ENCODE measurements at regions not wholly inside any gene's neighbourhood (a gene's known extent, or its start where the extent isn't known, plus 50 kb on each side); places are given as distances from the start of the nearest gene placed in this dataset.

GRCh38 chr13:63567031-63567430, 2151.4 kb upstream of the PCDH20 start:
- no peaks in the 10 kb centered on the region for H3K4me1 ChIP-seq
- no peak overlapping the region for H3K4me3 ChIP-seq
- no peaks in the 10 kb centered on the region for H3K27me3 ChIP-seq
- FAIRE-seq (no peak), ATAC-seq (no peak), DNase-seq (no peak)
- WGBS, 2 donors: 90 to 92% methylated on average over 1 of the region's 1 CpG
- TF ChIP-seq CTCF (IDR thresholded peaks at IDR 0.05): no peak
- H3K9me3 ChIP-seq: no peaks in the 10 kb centered on the region
- H3K36me3 ChIP-seq: no peaks in the 10 kb centered on the region
- no peak overlapping the region for H3K27ac ChIP-seq
- intact Hi-C loops (cut with DNase I): no loop called here

- H3K4me1 ChIP-seq: no peaks in the 10 kb centered on the region
- FAIRE-seq: no peak
These were observed 2138.5 kb upstream of the PCDH20 start for GRCh38 chr13:63554157-63554556.

GRCh38 chr13:63551731-63552130, 2136.1 kb upstream of the PCDH20 start:
- 82% methylated on average over 3 of the region's 3 CpGs for WGBS, 2 donors
- no peak for ATAC-seq
- no peaks in the 10 kb centered on the region for H3K4me1 ChIP-seq
- no peak for DNase-seq
- no peak overlapping the region for H3K27ac ChIP-seq
- H3K36me3 ChIP-seq: no peaks in the 10 kb centered on the region
- H3K9me3 ChIP-seq: no peaks in the 10 kb centered on the region
- no peak overlapping the region for H3K4me3 ChIP-seq
- TF ChIP-seq CTCF (IDR thresholded peaks at IDR 0.05): no peak
- no peaks in the 10 kb centered on the region for H3K27me3 ChIP-seq
- intact Hi-C loops (cut with DNase I): no loop called here
- no peak for FAIRE-seq

More at GRCh38 chr13:63554157-63554556, 2138.5 kb upstream of the PCDH20 start:
- no peak overlapping the region for H3K4me3 ChIP-seq
- no peak overlapping the region for H3K27ac ChIP-seq
- ATAC-seq (no peak), DNase-seq (no peak)
- WGBS, 2 donors: 81 to 85% methylated on average over 1 of the region's 1 CpG
- no peaks in the 10 kb centered on the region for H3K36me3 ChIP-seq
- no peak for TF ChIP-seq CTCF (IDR thresholded peaks at IDR 0.05)
- intact Hi-C loops (cut with DNase I): no loop called here
- no peaks in the 10 kb centered on the region for H3K27me3 ChIP-seq
- H3K9me3 ChIP-seq: no peaks in the 10 kb centered on the region

GRCh38 chr13:63546524-63546923, 2130.9 kb upstream of the PCDH20 start:
- ATAC-seq: no peak

GRCh38 chr13:63542770-63543169, 2127.1 kb upstream of the PCDH20 start:
- WGBS, 2 donors: 60 to 75% methylated on average over 1 of the region's 1 CpG
- intact Hi-C loops (cut with DNase I): no loop called here
- FAIRE-seq (no peak), DNase-seq (no peak), ATAC-seq (no peak)
- no peak for TF ChIP-seq CTCF (IDR thresholded peaks at IDR 0.05)
- H3K4me3 ChIP-seq: no peak overlapping the region
- no peaks in the 10 kb centered on the region for H3K9me3 ChIP-seq
- H3K36me3 ChIP-seq: no peaks in the 10 kb centered on the region
- H3K4me1 ChIP-seq: no peaks in the 10 kb centered on the region
- H3K27me3 ChIP-seq: no peaks in the 10 kb centered on the region
- H3K27ac ChIP-seq: no peak overlapping the region

More at GRCh38 chr13:63546524-63546923, 2130.9 kb upstream of the PCDH20 start:
- WGBS, 2 donors: 53 to 56% methylated on average over 2 of the region's 2 CpGs
- Histone ChIP-seq H3K9me3 (no peaks in the 10 kb centered on the region), H3K4me3 (no peak overlapping the region), H3K27me3 (no peaks in the 10 kb centered on the region), H3K27ac (no peak overlapping the region), H3K4me1 (no peaks in the 10 kb centered on the region), H3K36me3 (no peaks in the 10 kb centered on the region)
- TF ChIP-seq CTCF (IDR thresholded peaks at IDR 0.05): no peak
- intact Hi-C loops (cut with DNase I): no loop called here
- FAIRE-seq: no peak
- no peak for DNase-seq

Measured in pancreas (tissue), 10 donors.